Breast epithelium (tissue), 3 donors: ENCODE measurements at regions not wholly inside any gene's neighbourhood (a gene's known extent, or its start where the extent isn't known, plus 50 kb on each side); places are given as distances from the start of the nearest gene placed in this dataset.

Source experiments
- CTCF ChIP-seq, 3 donors: fragments of 450-650 bp; IDR thresholded peaks; one replicate each; pipeline ENCODE4 v1.5.1; 2016 to 2017; ENCODE audit warnings: antibody characterized with exemption in 3 of 3, mild to moderate bottlenecking in 3 of 3, moderate library complexity in 3 of 3
- POLR2A ChIP-seq: fragments of 450-650 bp; IDR thresholded peaks from one replicate; pipeline ENCODE4 v1.6.1; 2016; ENCODE audit warnings: antibody characterized with exemption, mild to moderate bottlenecking, moderate library complexity
- POLR2AphosphoS5 ChIP-seq, 3 donors: sonication (generic); formaldehyde crosslinking; IDR thresholded peaks; one replicate each; pipeline ENCODE4 v1.6.1; 2017; ENCODE audit warnings: antibody characterized with exemption in 3 of 3

GRCh38 chr13:77828799-77829198, 89.8 kb downstream of the EDNRB start:
- TF ChIP-seq CTCF (IDR thresholded peaks at IDR 0.05) (no peak), POLR2A (no peak), POLR2AphosphoS5 (IDR thresholded peaks at IDR 0.05) (no peak)
